GM12874 (cell line): ENCODE measurements at regions not wholly inside any gene's neighbourhood (a gene's known extent, or its start where the extent isn't known, plus 50 kb on each side); places are given as distances from the start of the nearest gene placed in this dataset.
A peak's percentile ranks its signal among the peaks of the same experiment; 100 is the strongest.

ENCODE experiments used
- CTCF ChIP-seq: IDR thresholded peaks from 2 replicates; pipeline ENCODE4 v1.5.1; 2011; ENCODE audit warnings: low read depth, mild to moderate bottlenecking, control low read depth, low read length, moderate library complexity; ENCODE audit not compliant: insufficient read depth

DNA sequence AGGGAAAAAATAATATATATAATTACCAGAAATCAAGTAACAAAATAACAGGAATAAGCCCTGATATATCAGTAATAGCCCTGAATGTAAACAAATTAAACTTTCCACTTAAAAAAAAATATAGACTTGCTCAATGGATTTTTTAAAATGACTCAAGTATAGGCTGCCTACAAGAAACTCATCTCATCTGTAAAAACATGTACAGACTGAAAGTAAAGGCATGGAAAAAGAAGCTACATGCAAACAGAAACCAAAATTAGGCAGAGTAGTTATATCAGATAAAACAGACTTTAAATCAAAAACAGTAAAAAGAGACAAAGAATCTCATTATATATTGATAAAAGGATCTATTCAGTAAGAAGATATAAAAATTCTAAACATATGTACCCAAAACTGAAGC, 82.4 kb upstream of the STT3B start:
- no peak for TF ChIP-seq CTCF

DNA sequence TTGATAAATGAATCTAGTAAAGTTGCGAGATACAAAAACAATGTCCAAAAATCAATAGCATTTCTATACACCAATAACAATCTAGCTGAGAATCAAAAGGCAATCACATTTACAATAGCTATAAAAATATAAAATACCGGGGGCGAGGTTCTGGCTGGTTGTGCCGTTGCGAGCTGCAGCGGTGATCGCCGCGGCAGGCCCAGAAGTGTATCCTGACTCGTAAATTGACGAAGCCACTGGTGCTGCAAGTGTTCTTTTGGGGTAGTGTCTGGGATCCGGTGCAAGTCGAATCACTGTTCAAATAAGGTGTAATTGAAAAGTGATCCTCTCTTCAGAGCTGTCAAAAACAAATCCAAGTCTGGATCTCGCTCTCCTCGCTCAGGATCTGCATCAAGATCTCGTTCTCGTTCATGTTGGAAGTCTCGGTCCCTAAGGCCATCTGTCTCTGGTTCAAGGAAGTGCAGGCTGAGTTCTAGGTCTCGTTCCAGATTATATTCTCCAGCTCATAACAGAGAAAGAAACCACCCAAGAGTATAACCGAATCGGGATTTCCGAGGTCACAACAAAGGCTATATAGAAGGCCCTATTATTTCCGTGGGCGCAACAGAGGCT, 80.1 kb upstream of the STT3B start:
- no peak for TF ChIP-seq CTCF

GRCh38 chr3:31453430-31453829, 79.3 kb upstream of the STT3B start:
- no peak for TF ChIP-seq CTCF

DNA sequence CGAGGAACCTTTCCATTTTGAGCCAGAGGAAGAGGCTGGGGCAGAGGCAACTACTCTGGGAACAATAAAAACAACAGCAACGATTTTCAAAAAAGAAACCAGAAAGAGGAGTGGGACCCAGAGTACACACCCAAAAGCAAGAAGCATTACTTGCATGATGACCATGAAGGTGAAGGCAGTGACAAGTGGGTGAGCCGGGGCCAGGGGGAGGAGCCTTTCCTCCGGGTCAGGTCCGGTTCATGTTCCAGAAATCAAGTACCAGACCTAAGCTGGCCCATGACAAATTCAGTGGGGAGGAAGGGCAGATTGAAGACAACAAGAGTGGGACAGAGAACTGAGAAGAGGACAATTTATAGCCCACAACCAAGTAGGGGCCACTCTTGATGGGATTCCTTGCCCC, 77.2 kb upstream of the STT3B start:
- TF ChIP-seq CTCF, result no peak

DNA sequence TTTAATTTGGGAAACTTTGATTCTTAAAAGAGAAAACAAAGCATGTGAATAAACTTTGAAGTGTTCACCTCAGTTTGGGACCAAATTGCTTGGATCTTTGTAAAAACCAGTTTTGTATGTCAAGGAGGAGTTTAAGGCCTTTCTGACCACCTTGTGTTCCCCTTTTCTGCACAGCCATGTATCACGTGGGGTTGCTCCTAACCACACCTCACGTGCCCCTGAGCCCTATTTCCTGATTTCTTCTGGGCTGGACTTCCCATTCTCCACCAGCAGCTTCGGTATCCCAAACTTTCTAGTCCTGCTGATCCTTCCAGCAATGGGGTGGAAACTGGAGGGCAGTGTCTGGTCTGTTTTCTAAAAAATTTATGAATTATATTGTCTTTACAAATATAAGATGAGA, 76.4 kb upstream of the STT3B start:
- TF ChIP-seq CTCF, result no peak

- no peak for TF ChIP-seq CTCF
Measured at GRCh38 chr3:31461426-31461825, 71.3 kb upstream of the STT3B start.

DNA sequence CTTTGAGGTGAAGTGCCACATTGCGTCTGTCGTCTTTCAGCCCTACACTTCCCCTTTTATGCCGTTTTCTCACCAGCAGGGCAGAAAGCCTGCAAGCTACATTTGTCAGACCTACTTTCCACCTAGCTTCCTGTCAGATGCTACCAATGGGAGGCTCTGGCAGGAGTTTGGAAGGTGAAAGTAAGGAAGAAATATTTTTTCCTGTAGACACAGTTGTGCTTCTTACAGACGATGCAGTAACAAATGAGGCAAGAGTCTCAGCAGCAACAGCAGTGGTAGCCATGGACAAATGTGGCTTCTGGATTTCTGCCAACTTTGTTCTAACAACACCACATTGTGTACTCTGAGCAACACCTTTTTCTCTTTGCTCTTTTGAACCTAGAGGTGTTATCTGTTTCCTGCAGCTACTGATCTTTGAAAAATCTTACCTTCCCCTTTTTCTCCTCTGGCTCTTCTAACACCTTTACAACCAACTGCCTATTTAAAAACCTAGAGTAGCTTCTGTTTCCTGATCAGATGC, 70.6 kb upstream of the STT3B start:
- peak; percentile 21; the same call in 1 of the 2 replicates for TF ChIP-seq CTCF
